ENCODE measurements at regions not wholly inside any gene's neighbourhood (a gene's known extent, or its start where the extent isn't known, plus 50 kb on each side); places are given as distances from the start of the nearest gene placed in this dataset.

GRCh38 chr2:220648628-220649027, 923.5 kb downstream of the EPHA4 start:
- TF ChIP-seq CTCF (conservative IDR thresholded peaks at IDR 0.05; ENCODE audit: low read length) (no peak), EZH2phosphoT487 (IDR thresholded peaks at IDR 0.05; ENCODE audit: borderline replicate concordance) (no peak)

Data from Loucy (cell line).